Thymus (tissue), 11 donors: ENCODE measurements at regions not wholly inside any gene's neighbourhood (a gene's known extent, or its start where the extent isn't known, plus 50 kb on each side); places are given as distances from the start of the nearest gene placed in this dataset.
"Not testable (repeated sequence)": the region's sequence is repeated elsewhere in the genome, so short reads cannot be mapped to it uniquely, and the experiment has no call there.

ENCODE experiments used
- DNase-seq, 9 donors: peaks; one replicate each; pipeline ENCODE4 v3.0.0-alpha.2; 2013; ENCODE audit warnings: low spot score in 9 of 9, low read depth in 6 of 9, missing footprints in 1 of 9
- H3K27ac ChIP-seq, 2 donors: one replicate each; pipeline ENCODE4 v1.5.1; 2013; ENCODE audit warnings: control low read depth in 1 of 2, low read depth in 1 of 2, low read length in 1 of 2, mild to moderate bottlenecking in 1 of 2, moderate library complexity in 1 of 2
- H3K27me3 ChIP-seq, 2 donors: one replicate each; pipeline ENCODE4 v1.5.1; 2013; ENCODE audit warnings: low read length in 1 of 2; ENCODE audit not compliant: control insufficient read depth in 2 of 2, insufficient read depth in 1 of 2
- H3K36me3 ChIP-seq, 2 donors: one replicate each; pipeline ENCODE4 v1.5.1; 2013; ENCODE audit warnings: low read length in 1 of 2, mild to moderate bottlenecking in 1 of 2, moderate library complexity in 1 of 2; ENCODE audit not compliant: control insufficient read depth in 2 of 2, insufficient read depth in 2 of 2
- H3K4me1 ChIP-seq, 2 donors: one replicate each; pipeline ENCODE4 v1.5.1; 2013; ENCODE audit warnings: low read length in 2 of 2; ENCODE audit not compliant: control insufficient read depth in 2 of 2, insufficient read depth in 2 of 2
- H3K4me3 ChIP-seq, 2 donors: one replicate each; pipeline ENCODE4 v1.5.1; 2013; ENCODE audit warnings: low read length in 2 of 2, control low read depth in 1 of 2, mild to moderate bottlenecking in 1 of 2
- H3K9me3 ChIP-seq, 2 donors: one replicate each; pipeline ENCODE4 v1.5.1; 2013; ENCODE audit warnings: low read length in 1 of 2, mild to moderate bottlenecking in 1 of 2; ENCODE audit not compliant: control insufficient read depth in 2 of 2, insufficient read depth in 1 of 2
- WGBS: extraction: QIAGEN DNeasy Blood & Tissue Kit; methylation state at CpG from one replicate; pipeline ENCODE4 v1.1.7; 2013; 5-methylcytosine and 5-hydroxymethylcytosine counted together
- donor health status: healthy.

GRCh38 chr7:142560770-142561169, 188.5 kb upstream of the PRSS1 start:
- Histone ChIP-seq H3K27ac (peak overlapping the region in 1 of 2 donors; percentile 80), H3K4me1 (peaks cover 0 to 26% of the 10 kb centered on the region in 2 donors), H3K4me3 (peak overlapping the region in 1 of 2 donors; percentile 13)
- H3K27me3 ChIP-seq, H3K36me3 ChIP-seq, H3K9me3 ChIP-seq, DNase-seq: not testable (repeated sequence)
- WGBS: 7% methylated on average over 5 of the region's 6 CpGs

- 64% methylated on average over 2 of the region's 2 CpGs for WGBS
- Histone ChIP-seq H3K4me3 (peak overlapping the region; percentile 18 to 23), H3K9me3 (no peaks in the 10 kb centered on the region), H3K36me3 (no peaks in the 10 kb centered on the region), H3K27me3 (no peaks in the 10 kb centered on the region), H3K4me1 (peaks cover 0 to 27% of the 10 kb centered on the region in 2 donors), H3K27ac (peak overlapping the region in 1 of 2 donors; percentile 80)
- no peak for DNase-seq
Observed at GRCh38 chr7:142560166-142560565, 189.1 kb upstream of the PRSS1 start.

GRCh38 chr7:142557971-142558582, 191.2 kb upstream of the PRSS1 start:
- peak in 7 of 9 donors; percentile 43 to 79 (median 47) for DNase-seq

GRCh38 chr7:142556740-142557139, 192.5 kb upstream of the PRSS1 start:
- H3K27ac ChIP-seq: no peak overlapping the region
- H3K4me3 ChIP-seq: no peak overlapping the region
- no peaks in the 10 kb centered on the region for H3K27me3 ChIP-seq
- H3K4me1 ChIP-seq: peaks cover 0 to 26% of the 10 kb centered on the region in 2 donors
- WGBS: 18% methylated on average over 5 of the region's 5 CpGs
- H3K36me3 ChIP-seq: no peaks in the 10 kb centered on the region
- no peak for DNase-seq
- no peaks in the 10 kb centered on the region for H3K9me3 ChIP-seq

More at GRCh38 chr7:142557971-142558582, 191.2 kb upstream of the PRSS1 start:
- H3K27ac ChIP-seq: peak overlapping the region in 1 of 2 donors; percentile 80
- H3K27me3 ChIP-seq: no peaks in the 10 kb centered on the region
- no peaks in the 10 kb centered on the region for H3K36me3 ChIP-seq
- no peaks in the 10 kb centered on the region for H3K9me3 ChIP-seq
- peak overlapping the region in 1 of 2 donors; percentile 23 for H3K4me3 ChIP-seq
- WGBS: 18% methylated on average over 5 of the region's 5 CpGs
- H3K4me1 ChIP-seq: peaks cover 0 to 32% of the 10 kb centered on the region in 2 donors

GRCh38 chr7:142554560-142555532, 194.4 kb upstream of the PRSS1 start:
- Histone ChIP-seq H3K4me1 (peaks cover 0 to 26% of the 10 kb centered on the region in 2 donors), H3K9me3 (no peaks in the 10 kb centered on the region), H3K27me3 (no peaks in the 10 kb centered on the region), H3K36me3 (no peaks in the 10 kb centered on the region), H3K4me3 (no peak overlapping the region), H3K27ac (peak overlapping the region in 1 of 2 donors; percentile 28)
- DNase-seq: no peak
- 53% methylated on average over 10 of the region's 10 CpGs for WGBS

GRCh38 chr7:142553216-142553615, 196.1 kb upstream of the PRSS1 start:
- Histone ChIP-seq H3K27me3 (no peaks in the 10 kb centered on the region), H3K36me3 (no peaks in the 10 kb centered on the region), H3K4me1 (peaks cover 0 to 19% of the 10 kb centered on the region in 2 donors), H3K27ac (no peak overlapping the region), H3K9me3 (no peaks in the 10 kb centered on the region), H3K4me3 (no peak overlapping the region)
- 95% methylated on average over 2 of the region's 2 CpGs for WGBS
- DNase-seq: no peak

GRCh38 chr7:142548978-142549377, 200.3 kb upstream of the PRSS1 start:
- H3K27ac ChIP-seq: no peak overlapping the region
- peaks cover 5 to 11% of the 10 kb centered on the region in 2 donors for H3K4me1 ChIP-seq
- no peaks in the 10 kb centered on the region for H3K9me3 ChIP-seq
- no peaks in the 10 kb centered on the region for H3K27me3 ChIP-seq
- no peaks in the 10 kb centered on the region for H3K36me3 ChIP-seq
- no peak overlapping the region for H3K4me3 ChIP-seq
- 41% methylated on average over 1 of the region's 1 CpG for WGBS
- DNase-seq: no peak

GRCh38 chr7:142546452-142546851, 202.8 kb upstream of the PRSS1 start:
- 94% methylated on average over 4 of the region's 4 CpGs for WGBS
- H3K9me3 ChIP-seq: no peaks in the 10 kb centered on the region
- no peak overlapping the region for H3K27ac ChIP-seq
- H3K4me3 ChIP-seq: no peak overlapping the region
- H3K27me3 ChIP-seq: no peaks in the 10 kb centered on the region
- DNase-seq: no peak
- no peaks in the 10 kb centered on the region for H3K36me3 ChIP-seq
- H3K4me1 ChIP-seq: peaks cover 5 to 18% of the 10 kb centered on the region in 2 donors

- 59% methylated on average over 2 of the region's 2 CpGs for WGBS
- Histone ChIP-seq H3K36me3 (no peaks in the 10 kb centered on the region), H3K27me3 (no peaks in the 10 kb centered on the region), H3K9me3 (no peaks in the 10 kb centered on the region), H3K4me3 (no peak overlapping the region), H3K27ac (peak overlapping the region in 1 of 2 donors; percentile 37), H3K4me1 (peaks cover 5 to 26% of the 10 kb centered on the region in 2 donors)
- DNase-seq: no peak
Observed at GRCh38 chr7:142542942-142543341, 206.3 kb upstream of the PRSS1 start.
